ENCODE measurements at regions not wholly inside any gene's neighbourhood (a gene's known extent, or its start where the extent isn't known, plus 50 kb on each side); places are given as distances from the start of the nearest gene placed in this dataset.

DNA sequence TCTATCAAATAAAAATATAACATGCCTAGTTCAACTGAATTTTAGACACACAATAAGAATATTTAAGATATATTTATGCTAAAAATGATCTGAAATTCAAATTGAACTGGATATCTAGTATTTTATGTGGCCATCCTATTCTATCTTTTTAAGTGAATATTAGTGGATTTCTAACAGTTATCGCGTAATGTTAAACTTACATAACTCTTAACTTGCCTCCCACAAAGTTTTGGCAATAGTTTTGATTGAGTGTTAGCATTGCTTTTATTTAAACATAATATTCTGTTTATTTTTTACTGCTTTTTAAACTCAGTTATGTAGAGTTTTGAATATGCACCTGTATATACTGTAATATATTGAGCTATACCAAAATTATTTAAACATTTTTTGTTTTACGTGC is 1279.5 kb downstream of the OTOL1 start:
- no peak for DNase-seq (ENCODE audit: low read depth, low spot score)

DNA sequence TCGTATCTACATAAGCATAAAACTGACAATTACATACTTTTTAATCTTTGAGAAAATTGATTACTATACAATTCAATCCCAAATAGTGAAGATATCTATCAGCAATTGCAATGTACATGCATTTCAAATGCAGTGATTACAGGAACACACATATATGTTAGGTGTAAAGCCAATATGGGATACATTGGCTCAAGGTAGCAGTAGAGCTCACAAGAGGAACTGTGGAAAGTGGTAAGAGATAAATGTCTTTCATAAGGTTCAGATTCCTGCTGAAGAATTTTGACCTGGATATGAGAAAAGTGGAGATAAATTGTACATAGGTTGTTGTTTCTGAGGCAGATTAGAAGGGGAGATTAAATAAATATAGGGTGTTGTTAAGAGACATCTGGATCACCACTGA is 1280.5 kb downstream of the OTOL1 start:
- DNase-seq (ENCODE audit: low read depth, low spot score) = no peak

DNA sequence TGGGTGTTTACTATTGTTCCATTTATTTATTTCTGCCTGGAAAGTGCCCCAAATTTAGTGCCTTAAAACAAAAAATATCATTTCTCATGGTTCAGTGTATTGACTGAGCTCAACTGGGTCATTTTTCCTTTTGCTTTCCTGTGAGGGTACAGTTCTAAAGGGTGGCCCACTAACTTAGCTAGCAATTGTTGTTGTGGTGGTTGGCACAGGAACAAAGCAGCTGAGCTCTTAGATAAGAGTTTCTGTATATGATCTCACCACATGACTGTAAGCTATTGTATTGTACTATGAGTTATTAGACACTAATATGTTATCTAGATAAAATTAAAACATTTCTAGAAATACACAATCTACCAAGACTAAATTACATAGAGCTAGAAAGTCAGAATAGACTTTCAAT is 1283.7 kb downstream of the OTOL1 start:
- no peak for DNase-seq (ENCODE audit: low read depth, low spot score)

DNA sequence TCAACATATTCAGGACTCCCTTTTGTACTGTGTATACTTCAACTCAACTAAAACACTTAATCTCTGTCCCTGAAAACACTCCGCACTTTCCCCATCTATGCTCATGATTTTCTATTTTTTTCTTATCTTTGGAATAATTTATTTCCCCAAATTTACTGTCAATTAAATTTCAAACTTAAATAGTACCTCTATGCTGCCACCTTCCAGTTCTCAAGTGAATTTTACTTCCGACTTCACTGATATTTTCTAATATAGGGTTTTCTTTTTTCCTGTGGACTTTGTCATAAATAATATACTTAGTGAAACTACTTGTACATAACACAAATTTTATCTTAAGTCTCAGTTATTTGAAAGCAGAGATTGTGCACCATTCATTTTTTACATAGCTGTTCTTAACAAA is 1303.3 kb downstream of the OTOL1 start:
- no peak for DNase-seq (ENCODE audit: low read depth, low spot score)

DNA sequence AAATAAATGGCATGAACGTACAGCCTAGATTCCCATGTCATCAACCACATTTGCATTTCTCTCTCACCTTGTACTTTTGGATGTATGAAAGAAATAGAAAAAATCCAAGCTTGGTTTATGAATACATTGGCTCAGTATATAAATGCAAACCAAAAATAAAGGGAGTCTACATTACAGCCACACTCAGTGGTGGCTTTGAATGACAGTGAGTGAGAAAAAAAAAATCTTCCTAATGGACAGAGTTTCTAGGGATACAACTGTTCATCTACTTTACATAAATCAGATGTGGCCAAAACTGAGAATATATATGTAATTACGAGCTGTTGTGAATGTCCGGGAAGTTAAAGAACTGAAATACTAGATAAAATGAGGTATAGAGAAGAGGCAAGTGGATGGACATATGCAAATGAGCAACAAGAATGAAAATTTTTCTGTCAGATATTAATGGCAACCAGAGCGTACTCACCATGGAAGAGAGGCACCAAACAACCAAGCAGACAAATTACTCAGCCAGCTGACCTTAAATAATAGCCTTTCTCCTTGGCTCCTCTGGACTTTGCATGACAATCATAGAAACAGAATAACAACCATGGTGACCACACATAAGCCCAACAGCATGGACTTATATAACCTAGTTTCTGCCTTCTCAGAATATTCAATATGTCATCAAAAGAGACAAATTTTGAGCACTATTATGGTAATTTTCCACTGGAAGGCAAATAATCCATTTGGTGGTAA is 1305.8 kb downstream of the OTOL1 start:
- DNase-seq (ENCODE audit: low read depth, low spot score) = no peak

DNA sequence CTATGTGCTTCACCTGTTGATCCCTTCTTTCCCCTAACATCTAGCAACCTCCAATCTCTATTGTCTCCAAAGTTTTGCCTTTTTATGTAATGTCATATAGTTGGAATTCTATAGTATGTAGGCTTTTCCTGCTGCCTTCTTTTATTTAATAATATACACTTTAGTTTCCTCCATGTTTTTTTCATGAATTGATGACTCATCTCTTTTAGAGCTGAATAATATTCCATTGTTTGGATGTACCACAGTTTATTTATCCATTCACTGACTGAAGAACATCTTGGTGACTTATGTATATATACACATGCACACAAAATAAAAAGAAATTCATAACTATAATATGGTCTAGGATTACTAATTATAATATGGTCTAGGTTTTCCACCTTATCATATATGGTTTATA is 1314.2 kb downstream of the OTOL1 start:
- DNase-seq (ENCODE audit: low read depth, low spot score) = no peak

DNA sequence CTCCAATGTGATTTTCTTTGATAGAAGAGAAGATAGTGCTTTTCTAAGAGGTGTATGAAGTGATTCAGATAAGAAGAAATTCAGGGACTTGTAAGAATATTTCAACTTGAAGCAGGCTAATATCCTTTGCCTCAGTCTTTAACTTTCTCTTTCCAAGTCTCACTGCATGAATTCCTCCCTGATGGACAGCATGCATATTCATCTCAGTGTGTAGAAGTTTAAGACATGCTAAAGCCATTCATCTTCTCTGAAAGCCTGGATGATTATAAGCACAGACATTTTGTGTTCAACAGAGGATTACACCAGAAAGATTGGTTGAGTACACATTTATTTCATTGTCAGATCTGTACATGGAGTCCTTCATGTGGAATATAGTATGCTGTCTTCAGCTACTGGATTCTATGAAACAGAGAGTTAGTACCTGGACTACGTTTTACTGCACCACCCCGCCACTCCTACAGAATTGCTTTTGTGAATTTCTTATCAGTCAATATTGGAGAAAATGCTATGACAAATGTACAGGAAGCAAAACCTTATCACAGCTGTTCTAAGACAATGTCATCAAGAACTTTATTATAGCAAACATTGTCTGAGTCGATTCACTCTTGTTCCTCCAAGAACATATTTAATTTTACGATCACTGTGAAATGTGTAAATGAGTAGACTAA is 1346.1 kb downstream of the OTOL1 start:
- DNase-seq (ENCODE audit: low read depth, low spot score) = no peak

DNA sequence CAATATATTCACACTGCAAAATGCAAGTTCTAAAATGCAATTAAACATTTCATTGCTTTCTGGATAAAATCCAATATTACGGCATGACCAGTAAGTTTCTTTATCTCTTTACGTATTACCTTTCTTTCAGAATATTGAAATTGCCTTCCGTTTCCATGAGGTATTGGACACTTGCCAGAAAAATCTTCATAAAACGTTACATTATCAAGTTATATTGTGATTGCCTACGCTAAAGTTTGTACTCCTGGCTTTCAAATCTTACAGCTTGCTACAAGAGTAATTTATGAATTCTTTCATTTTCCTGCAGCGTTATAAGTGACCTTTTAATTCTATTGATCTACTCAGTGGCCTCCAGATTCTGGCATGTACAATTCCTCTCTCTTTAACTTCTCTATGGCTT is 1349.3 kb downstream of the OTOL1 start:
- DNase-seq (ENCODE audit: low read depth, low spot score) = no peak

DNA sequence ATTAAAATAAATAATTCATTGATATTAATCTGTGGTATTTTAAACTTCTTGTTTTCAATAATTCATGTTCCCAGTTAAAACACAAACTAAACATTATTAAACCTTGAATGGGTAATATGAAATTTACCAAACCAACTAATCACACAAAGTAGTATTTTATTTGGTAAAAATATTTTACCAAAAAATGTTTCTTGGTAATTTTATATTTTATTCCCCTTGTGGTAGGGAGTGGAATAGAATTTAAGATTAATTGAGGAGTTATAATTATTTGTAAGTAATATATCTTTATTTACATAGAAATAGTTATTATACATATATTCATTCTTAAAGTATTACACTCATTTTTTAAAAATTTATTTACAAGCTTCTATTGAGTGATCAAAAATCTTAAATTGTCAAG is 1350.9 kb downstream of the OTOL1 start:
- no peak for DNase-seq (ENCODE audit: low read depth, low spot score)

DNA sequence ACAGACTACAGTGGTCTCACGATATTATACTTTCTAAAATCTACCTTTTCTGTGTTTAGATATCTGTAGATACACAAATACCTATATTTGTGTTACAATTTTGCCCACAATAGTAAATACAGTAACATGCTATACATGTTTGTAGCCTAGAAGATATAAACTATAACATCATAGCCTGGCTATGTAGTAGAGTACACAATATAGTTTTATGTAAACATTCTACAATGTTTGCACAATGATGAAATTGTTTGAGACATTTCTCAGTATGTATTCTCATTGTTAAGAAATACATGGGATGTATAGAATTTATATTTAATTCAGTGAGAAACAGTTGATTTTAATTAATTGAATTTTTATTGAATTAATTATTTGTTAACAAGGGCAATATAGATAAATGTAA is 1367.0 kb downstream of the OTOL1 start:
- DNase-seq (ENCODE audit: low read depth, low spot score) = no peak

DNA sequence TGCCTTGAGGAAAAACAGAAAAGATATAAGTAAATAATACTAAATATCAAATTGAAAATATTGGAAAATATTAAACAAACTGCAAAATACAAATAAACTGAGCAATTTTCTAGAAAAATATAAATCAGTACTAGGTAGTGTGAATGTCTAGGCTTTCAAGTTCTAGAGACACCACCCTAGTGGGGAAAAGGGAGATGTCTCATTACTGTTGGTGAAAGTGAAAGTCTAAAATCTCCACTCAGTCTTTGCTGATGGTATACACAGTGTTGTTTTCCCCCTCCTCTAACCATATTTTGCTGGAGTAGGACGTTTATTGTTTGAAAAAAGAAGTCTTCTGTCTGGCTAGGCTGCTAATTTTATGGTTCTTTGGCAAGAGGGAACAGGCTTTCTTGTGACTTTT is 1368.9 kb downstream of the OTOL1 start:
- DNase-seq (ENCODE audit: low read depth, low spot score) = no peak

DNA sequence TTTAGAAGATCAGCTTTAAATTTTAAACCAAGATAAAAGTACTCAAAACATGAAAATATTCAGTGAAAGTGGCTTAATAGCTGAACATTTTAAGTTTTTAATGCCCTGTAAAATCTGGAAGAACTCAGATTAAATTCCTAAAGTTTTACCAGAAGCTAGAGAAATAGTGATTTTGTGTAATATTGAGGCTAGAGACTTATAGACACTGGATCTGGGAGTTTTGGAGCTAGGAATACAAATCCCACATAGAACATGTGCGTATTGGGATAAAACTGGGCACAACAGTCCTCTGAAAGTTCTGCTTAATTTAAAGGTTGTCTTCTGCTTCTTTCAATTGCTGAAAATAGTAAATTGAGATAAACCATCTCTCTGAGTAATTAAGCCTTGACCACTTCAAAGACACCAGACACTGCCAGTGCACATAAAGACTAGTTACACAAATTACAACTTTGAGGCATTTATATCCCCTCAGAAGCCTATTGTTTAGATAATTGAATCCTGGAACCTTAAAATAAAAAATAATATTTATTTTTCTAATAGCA is 1382.5 kb downstream of the OTOL1 start:
- no peak for DNase-seq (ENCODE audit: low read depth, low spot score)

DNA sequence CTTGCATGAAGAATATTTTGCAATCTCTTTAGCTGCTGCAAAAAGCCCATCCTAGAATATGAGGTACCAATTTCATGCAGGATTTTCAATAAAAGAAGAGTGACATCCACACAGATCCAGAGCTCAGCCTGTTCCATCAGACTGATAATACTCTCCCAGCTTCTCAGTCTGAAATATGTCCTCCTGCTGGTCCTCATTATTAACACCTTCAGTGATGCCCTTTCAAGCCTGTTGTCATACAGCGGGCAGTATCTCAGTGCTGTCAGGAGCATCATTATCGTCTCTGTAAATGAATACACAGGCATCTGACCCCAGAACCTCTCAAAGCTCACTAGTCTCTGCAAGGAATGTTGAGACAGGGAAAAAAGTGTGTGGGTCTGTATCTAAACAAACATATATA is 1387.8 kb downstream of the OTOL1 start:
- DNase-seq (ENCODE audit: low read depth, low spot score) = no peak

DNA sequence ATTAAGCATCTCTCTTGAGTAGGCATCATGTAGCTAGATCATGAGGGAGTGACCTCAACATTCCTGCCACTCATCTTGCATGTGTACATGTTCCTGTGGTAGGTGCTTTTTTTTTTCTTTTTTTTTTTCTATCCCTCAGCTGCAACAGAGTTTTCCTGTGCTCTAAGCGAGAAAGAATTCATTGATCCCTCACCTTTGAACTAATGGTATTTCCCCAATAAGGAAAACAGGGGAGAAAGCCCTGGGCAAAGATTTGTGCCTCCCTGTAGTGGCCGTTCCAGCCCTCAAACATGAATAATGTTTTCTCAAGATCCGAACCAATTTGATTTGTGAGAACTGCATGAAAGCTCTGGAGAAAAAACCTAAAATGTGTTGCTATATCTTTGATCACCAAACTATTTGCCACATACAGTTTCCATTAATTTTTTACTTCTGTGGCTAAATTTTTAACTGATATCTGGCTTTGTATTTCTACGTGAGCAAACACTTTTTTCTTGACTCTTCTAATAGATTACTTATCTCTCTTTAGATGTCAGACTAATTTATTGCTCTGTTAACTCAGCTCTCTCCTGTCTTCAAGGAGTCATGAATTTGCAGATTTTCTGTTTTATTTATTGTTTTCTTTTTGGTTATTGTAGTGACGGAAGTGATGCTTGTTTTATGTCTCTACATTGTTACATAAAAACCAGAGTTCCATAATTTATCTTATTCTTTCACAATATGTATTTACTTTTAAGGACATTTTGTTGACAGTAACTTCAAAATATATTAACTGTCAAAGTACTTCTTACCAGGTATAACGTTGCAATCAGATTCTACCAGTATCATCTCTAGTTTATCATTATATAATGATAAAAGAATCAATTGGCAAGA is 1396.5 kb downstream of the OTOL1 start:
- DNase-seq (ENCODE audit: low read depth, low spot score) = no peak

DNA sequence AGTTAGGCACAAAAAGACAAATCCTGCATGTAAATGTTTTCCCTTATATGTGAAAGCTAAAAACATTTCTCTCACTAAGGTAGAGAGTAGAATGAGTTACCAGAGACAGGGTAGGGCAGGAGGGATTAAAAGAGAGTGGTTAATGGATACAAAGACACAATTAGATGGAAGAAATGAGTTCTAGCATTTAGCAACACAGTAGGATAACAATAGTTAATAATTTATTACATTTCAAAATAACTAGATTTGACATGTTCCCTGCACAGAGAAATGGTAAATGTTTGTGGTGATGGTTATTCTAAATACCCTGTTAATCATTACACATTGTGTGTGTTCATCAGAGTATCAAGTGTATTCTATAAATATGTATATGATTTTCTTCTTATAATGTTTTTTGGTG is 1400.7 kb downstream of the OTOL1 start:
- no peak for DNase-seq (ENCODE audit: low read depth, low spot score)

DNA sequence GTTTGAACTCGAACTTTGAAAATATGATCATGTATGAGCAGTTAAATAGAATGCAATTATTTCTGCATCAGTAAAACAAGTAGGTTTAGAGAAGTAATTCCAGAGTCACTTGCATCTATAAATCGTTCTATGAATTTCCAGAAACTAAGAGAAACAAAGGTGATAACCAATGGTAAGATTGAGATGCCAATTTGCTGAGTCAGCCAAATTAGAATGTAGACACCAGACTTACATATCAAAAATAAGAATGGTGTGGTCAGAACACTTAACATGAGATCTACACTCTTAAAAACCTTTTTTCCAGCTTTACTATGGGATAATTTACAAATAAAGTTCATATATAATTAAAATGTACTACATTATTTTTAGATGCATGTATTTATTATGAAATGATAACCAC is 1435.9 kb downstream of the OTOL1 start:
- DNase-seq (ENCODE audit: low read depth, low spot score) = no peak

DNA sequence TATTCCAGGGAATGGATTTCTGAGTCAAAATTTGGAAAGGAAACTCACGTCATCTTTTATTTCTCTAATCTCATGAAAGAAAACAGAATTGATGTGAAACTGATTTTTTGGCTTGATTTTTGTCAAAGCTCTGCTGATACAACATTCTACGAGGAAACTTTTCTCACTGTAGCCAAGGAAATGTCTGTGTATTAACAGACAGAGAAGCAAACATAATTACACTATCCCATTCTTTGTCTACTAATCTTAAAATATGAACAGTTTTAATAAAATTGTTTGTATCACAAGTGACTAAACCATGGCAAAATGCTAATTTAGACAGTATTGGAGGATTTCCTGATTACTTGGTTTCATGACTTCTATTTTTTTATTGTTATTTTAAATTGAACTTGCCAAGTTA is 1437.0 kb downstream of the OTOL1 start:
- DNase-seq (ENCODE audit: low read depth, low spot score) = no peak

DNA sequence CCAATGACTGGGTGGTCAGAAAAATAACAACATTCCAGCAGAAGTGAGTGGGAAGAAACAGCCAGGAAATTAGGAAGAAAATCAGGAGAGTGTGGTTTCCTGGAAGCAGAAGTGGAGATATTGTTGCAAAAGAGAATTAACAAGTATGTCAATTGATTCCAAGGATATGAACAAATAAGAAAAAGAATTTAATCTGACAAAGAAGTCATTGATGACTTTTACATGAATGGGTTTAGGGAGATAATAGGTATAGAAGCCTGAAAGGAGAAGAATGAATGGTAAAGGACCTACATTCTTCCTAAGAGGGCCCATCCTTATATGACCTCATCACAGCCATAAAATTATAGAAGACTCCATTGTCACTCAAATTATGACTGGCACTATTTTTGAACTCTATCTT is 1440.1 kb downstream of the OTOL1 start:
- no peak for DNase-seq (ENCODE audit: low read depth, low spot score)

DNA sequence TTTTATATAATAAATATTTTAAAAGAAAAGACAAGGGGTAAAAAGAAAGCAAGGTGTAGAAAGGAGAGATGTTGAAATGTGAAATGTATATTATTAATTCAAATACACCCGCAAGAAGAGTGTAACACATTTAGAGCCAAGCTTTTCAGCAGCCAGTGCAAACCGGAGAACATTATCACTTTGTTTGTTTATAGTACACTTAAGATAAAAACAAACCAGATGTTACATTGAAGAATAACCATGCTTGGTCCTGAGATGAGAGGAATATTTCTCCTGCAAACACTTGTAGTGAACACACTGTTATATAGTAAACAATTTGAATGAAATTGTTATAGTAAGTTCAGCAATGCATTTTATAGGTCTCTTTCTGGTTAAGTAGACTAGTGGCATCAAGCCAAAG is 1441.5 kb downstream of the OTOL1 start:
- no peak for DNase-seq (ENCODE audit: low read depth, low spot score)

DNA sequence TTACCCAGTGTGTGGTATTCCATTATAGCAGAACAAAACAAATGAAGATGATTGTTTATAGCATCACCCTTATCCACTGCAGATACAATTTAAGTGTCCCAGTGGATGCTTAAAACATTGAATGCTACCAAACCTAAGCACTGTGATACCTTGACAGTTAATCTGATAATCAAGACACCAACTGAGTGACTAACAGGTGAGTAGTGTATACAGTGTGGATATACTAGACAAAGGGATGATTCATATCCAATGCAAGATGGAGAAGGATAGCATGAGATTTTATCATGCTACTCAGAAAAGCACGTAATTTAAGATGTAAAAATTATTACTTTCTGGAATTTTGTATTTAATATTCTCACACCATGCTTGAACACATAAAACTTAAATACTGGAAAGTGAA is 1449.0 kb downstream of the OTOL1 start:
- DNase-seq (ENCODE audit: low read depth, low spot score) = no peak

DNA sequence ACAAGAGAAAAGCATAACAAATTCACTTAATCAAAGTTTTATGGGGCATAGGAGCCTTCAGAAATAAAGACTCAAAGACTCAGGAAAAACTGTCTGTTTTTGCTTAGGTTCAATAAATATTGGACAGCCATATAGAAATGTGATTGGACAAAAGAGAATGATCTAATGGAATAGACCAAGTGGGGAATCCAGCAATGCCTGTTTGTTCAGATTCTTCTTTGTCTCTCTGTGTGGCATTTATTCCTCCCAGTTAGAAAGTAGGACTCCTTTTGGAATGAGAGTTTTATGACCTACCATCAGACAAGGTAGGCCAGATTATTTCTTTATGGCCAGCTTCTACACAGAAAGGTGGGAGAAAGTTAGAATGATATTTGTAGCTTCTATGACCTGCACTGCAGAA is 1460.1 kb downstream of the OTOL1 start:
- DNase-seq (ENCODE audit: low read depth, low spot score) = no peak

DNA sequence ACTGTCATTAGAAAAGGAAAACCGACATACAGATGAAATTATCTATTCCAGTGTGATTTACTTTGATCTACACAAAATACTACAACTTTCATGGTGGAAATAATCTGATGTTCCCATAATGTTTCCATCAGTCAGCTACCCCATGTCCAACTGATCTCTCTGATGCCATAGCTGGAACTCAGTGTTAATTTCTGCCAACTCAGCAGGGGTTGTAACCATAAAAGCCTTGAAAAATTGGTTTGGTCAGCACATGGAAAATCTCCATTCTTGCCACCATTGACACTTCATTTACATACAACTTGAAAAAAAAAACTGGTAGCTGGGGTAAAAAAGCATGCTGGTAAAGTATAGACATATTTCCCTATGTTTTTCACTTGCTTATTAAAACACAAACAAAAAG is 1463.7 kb downstream of the OTOL1 start:
- DNase-seq (ENCODE audit: low read depth, low spot score) = no peak
